ENCODE measurements at regions not wholly inside any gene's neighbourhood (a gene's known extent, or its start where the extent isn't known, plus 50 kb on each side); places are given as distances from the start of the nearest gene placed in this dataset.

- no peaks in the 10 kb centered on the region for H3K36me3 ChIP-seq (replicated peaks)
- no peaks in the 10 kb centered on the region for H3K9me3 ChIP-seq
- H3K4me3 ChIP-seq = no peak overlapping the region
- no peak for DNase-seq (ENCODE audit: low spot score in 2 of 2)
- H3K4me1 ChIP-seq = no peaks in the 10 kb centered on the region
- H3K27me3 ChIP-seq (ENCODE audit: low read depth) = no peaks in the 10 kb centered on the region
- in situ Hi-C loops (cut with MboI; ENCODE audit: low sequenced_read_pairs) = no loop called here
Observed at GRCh38 chr2:12177455-12178288, 431.2 kb downstream of the LPIN1 start.

- Histone ChIP-seq H3K9me3 (no peaks in the 10 kb centered on the region), H3K36me3 (replicated peaks) (no peaks in the 10 kb centered on the region), H3K4me1 (no peaks in the 10 kb centered on the region), H3K27me3 (ENCODE audit: low read depth) (no peaks in the 10 kb centered on the region), H3K4me3 (no peak overlapping the region)
- DNase-seq (ENCODE audit: low spot score in 2 of 2) = no peak
- in situ Hi-C loops (cut with MboI; ENCODE audit: low sequenced_read_pairs) = no loop called here
Observed at GRCh38 chr2:12178289-12179080, 432.1 kb downstream of the LPIN1 start.

- H3K9me3 ChIP-seq = no peaks in the 10 kb centered on the region
- no peaks in the 10 kb centered on the region for H3K36me3 ChIP-seq (replicated peaks)
- in situ Hi-C loops (cut with MboI; ENCODE audit: low sequenced_read_pairs) = no loop called here
- H3K4me1 ChIP-seq = no peaks in the 10 kb centered on the region
- no peaks in the 10 kb centered on the region for H3K27me3 ChIP-seq (ENCODE audit: low read depth)
- no peak overlapping the region for H3K4me3 ChIP-seq
- DNase-seq (ENCODE audit: low spot score in 2 of 2) = no peak
Observed at GRCh38 chr2:12180031-12180430, 433.6 kb downstream of the LPIN1 start.

- H3K9me3 ChIP-seq = no peaks in the 10 kb centered on the region
- no peaks in the 10 kb centered on the region for H3K36me3 ChIP-seq (replicated peaks)
- no peak overlapping the region for H3K4me3 ChIP-seq
- in situ Hi-C loops (cut with MboI; ENCODE audit: low sequenced_read_pairs) = no loop called here
- H3K4me1 ChIP-seq = no peaks in the 10 kb centered on the region
- no peak for DNase-seq (ENCODE audit: low spot score in 2 of 2)
- H3K27me3 ChIP-seq (ENCODE audit: low read depth) = no peaks in the 10 kb centered on the region
Observed at GRCh38 chr2:12183032-12183645, 436.7 kb downstream of the LPIN1 start.

GRCh38 chr2:12192762-12193161 is 446.3 kb downstream of the LPIN1 start:
- in situ Hi-C loops (cut with MboI; ENCODE audit: low sequenced_read_pairs) = no loop called here

GRCh38 chr2:12194968-12195367 is 448.5 kb downstream of the LPIN1 start:
- DNase-seq (ENCODE audit: low spot score in 2 of 2) = no peak
- H3K4me3 ChIP-seq = no peak overlapping the region
- no peaks in the 10 kb centered on the region for H3K4me1 ChIP-seq
- H3K27me3 ChIP-seq (ENCODE audit: low read depth) = no peaks in the 10 kb centered on the region; the same call in 1 of the 2 replicates
- H3K36me3 ChIP-seq (replicated peaks) = no peaks in the 10 kb centered on the region
- H3K9me3 ChIP-seq = no peaks in the 10 kb centered on the region
- in situ Hi-C loops (cut with MboI; ENCODE audit: low sequenced_read_pairs) = no loop called here

More at GRCh38 chr2:12192762-12193161, 446.3 kb downstream of the LPIN1 start:
- H3K36me3 ChIP-seq (replicated peaks) = no peaks in the 10 kb centered on the region
- no peak for DNase-seq (ENCODE audit: low spot score in 2 of 2)
- no peaks in the 10 kb centered on the region for H3K9me3 ChIP-seq
- no peaks in the 10 kb centered on the region; the same call in 1 of the 2 replicates for H3K27me3 ChIP-seq (ENCODE audit: low read depth)
- no peaks in the 10 kb centered on the region for H3K4me1 ChIP-seq
- H3K4me3 ChIP-seq = no peak overlapping the region

- no peak for DNase-seq (ENCODE audit: low spot score in 2 of 2)
- Histone ChIP-seq H3K36me3 (replicated peaks) (no peaks in the 10 kb centered on the region), H3K9me3 (no peaks in the 10 kb centered on the region), H3K4me1 (no peaks in the 10 kb centered on the region), H3K4me3 (no peak overlapping the region), H3K27me3 (ENCODE audit: low read depth) (no peaks in the 10 kb centered on the region)
- in situ Hi-C loops (cut with MboI; ENCODE audit: low sequenced_read_pairs) = no loop called here
Observed at GRCh38 chr2:12196495-12196894, 450.1 kb downstream of the LPIN1 start.

GRCh38 chr2:12197133-12197532 is 450.7 kb downstream of the LPIN1 start:
- no peaks in the 10 kb centered on the region for H3K36me3 ChIP-seq (replicated peaks)
- H3K4me1 ChIP-seq = no peaks in the 10 kb centered on the region
- DNase-seq (ENCODE audit: low spot score in 2 of 2) = no peak
- no peak overlapping the region for H3K4me3 ChIP-seq
- H3K9me3 ChIP-seq = no peaks in the 10 kb centered on the region
- in situ Hi-C loops (cut with MboI; ENCODE audit: low sequenced_read_pairs) = no loop called here
- no peaks in the 10 kb centered on the region for H3K27me3 ChIP-seq (ENCODE audit: low read depth)

- H3K9me3 ChIP-seq = no peaks in the 10 kb centered on the region
- H3K27me3 ChIP-seq (ENCODE audit: low read depth) = no peaks in the 10 kb centered on the region
- no peak for DNase-seq (ENCODE audit: low spot score in 2 of 2)
- H3K36me3 ChIP-seq (replicated peaks) = no peaks in the 10 kb centered on the region
- no peak overlapping the region for H3K4me3 ChIP-seq
- H3K4me1 ChIP-seq = no peaks in the 10 kb centered on the region
- in situ Hi-C loops (cut with MboI; ENCODE audit: low sequenced_read_pairs) = no loop called here
Observed at GRCh38 chr2:12199491-12200211, 453.2 kb downstream of the LPIN1 start.

GRCh38 chr2:12201369-12201768 is 454.9 kb downstream of the LPIN1 start:
- DNase-seq (ENCODE audit: low spot score in 2 of 2) = no peak
- H3K9me3 ChIP-seq = no peaks in the 10 kb centered on the region
- no peaks in the 10 kb centered on the region for H3K27me3 ChIP-seq (ENCODE audit: low read depth)
- in situ Hi-C loops (cut with MboI; ENCODE audit: low sequenced_read_pairs) = no loop called here
- H3K36me3 ChIP-seq (replicated peaks) = no peaks in the 10 kb centered on the region
- no peaks in the 10 kb centered on the region for H3K4me1 ChIP-seq
- no peak overlapping the region for H3K4me3 ChIP-seq

- Histone ChIP-seq H3K4me3 (no peak overlapping the region), H3K27me3 (ENCODE audit: low read depth) (no peaks in the 10 kb centered on the region), H3K9me3 (no peaks in the 10 kb centered on the region), H3K36me3 (replicated peaks) (no peaks in the 10 kb centered on the region), H3K4me1 (no peaks in the 10 kb centered on the region)
- in situ Hi-C loops (cut with MboI; ENCODE audit: low sequenced_read_pairs) = no loop called here
- no peak for DNase-seq (ENCODE audit: low spot score in 2 of 2)
Observed at GRCh38 chr2:12202313-12203075, 456.1 kb downstream of the LPIN1 start.

- Histone ChIP-seq H3K4me1 (no peaks in the 10 kb centered on the region), H3K9me3 (no peaks in the 10 kb centered on the region), H3K36me3 (replicated peaks) (no peaks in the 10 kb centered on the region), H3K4me3 (no peak overlapping the region), H3K27me3 (ENCODE audit: low read depth) (no peaks in the 10 kb centered on the region)
- DNase-seq (ENCODE audit: low spot score in 2 of 2) = no peak
- in situ Hi-C loops (cut with MboI; ENCODE audit: low sequenced_read_pairs) = no loop called here
Observed at GRCh38 chr2:12203528-12203927, 457.1 kb downstream of the LPIN1 start.

- DNase-seq (ENCODE audit: low spot score in 2 of 2) = no peak
- in situ Hi-C loops (cut with MboI; ENCODE audit: low sequenced_read_pairs) = no loop called here
- no peak overlapping the region for H3K4me3 ChIP-seq
- H3K4me1 ChIP-seq = no peaks in the 10 kb centered on the region
- no peaks in the 10 kb centered on the region for H3K27me3 ChIP-seq (ENCODE audit: low read depth)
- H3K36me3 ChIP-seq (replicated peaks) = no peaks in the 10 kb centered on the region
- H3K9me3 ChIP-seq = no peaks in the 10 kb centered on the region
Observed at GRCh38 chr2:12205086-12205485, 458.7 kb downstream of the LPIN1 start.

Measured in HAP-1 (cell line).